NCI-H2171 treated with DMSO at 0.1 percent for 48 hours (cell line): ENCODE measurements at regions not wholly inside any gene's neighbourhood (a gene's known extent, or its start where the extent isn't known, plus 50 kb on each side); places are given as distances from the start of the nearest gene placed in this dataset.
A peak's percentile ranks its signal among the peaks of the same experiment; 100 is the strongest.
"Not testable (repeated sequence)": the region's sequence is repeated elsewhere in the genome, so short reads cannot be mapped to it uniquely, and the experiment has no call there.

Experiments
- DNase-seq: peaks from one replicate; lab custom pipeline; 2025; lab: John Stamatoyannopoulos, UW

GRCh38 chr14:83711046-83711445 is 1818.9 kb upstream of the FLRT2 start:
- no peak for DNase-seq

- DNase-seq = peak; percentile 78
Measured at GRCh38 chr14:83712418-83713129, 1817.4 kb upstream of the FLRT2 start.

- DNase-seq = no peak
Measured at GRCh38 chr14:83713732-83714131, 1816.2 kb upstream of the FLRT2 start.

- DNase-seq = peak; percentile 46
Measured at GRCh38 chr14:83714151-83714550, 1815.8 kb upstream of the FLRT2 start.

DNA sequence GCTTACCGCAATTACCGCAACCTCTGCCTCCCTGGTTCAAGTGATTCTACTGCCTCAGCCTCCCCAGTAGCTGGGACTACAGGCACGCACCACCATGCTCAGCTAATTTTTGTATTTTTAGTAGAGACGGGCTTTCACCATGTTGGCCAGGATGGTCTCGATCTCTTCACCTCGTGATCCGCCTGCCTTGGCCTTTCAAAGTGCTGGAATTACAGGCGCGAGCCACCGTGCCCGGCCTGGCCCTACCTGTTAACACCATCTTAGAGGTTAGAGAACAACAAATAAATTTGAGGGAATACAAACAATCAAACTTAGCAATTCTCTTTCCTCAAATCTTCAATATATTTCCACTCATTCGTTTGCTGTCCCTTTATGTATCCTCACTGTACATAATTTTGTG is 1810.5 kb upstream of the FLRT2 start:
- DNase-seq = not testable (repeated sequence)

DNA sequence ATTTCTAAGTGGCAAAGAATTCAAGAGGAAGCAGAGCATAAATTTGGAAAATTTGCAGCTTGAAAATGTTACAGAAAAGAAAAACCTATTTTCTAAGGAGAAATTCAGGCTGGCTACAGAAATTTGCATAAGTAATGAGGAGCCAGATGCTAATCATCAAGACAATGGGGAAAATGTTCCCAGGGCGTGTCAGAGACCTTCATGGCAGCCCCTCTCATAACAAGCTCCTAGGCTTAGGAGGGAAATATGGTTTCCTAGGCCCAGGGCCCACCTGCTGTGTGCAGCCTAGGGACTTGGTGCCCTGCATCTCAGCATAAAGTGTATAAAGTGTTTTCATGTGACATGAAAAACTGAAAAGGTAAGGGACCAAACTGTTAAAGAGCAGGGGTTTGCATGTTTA is 1796.3 kb upstream of the FLRT2 start:
- DNase-seq = no peak

- no peak for DNase-seq
Measured at GRCh38 chr14:83734431-83734830, 1795.5 kb upstream of the FLRT2 start.

DNA sequence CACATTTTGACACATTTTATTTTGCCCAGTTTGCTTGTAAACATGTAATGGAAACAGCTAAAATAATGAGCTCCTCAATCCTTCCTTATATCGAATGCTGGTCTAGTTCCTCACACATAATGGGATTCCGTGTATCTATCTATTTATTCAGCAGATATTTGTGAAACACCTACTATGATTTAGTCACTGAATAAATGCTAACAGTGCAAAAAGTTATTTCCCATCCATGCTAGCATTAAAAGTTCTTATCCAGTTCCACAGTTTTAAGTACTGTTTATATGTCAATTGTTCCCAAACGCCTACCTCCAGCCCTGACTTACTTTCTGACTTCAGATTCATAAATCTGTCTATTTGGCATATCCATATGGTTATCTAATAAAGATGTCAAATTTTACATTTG is 1788.7 kb upstream of the FLRT2 start:
- DNase-seq = no peak

DNA sequence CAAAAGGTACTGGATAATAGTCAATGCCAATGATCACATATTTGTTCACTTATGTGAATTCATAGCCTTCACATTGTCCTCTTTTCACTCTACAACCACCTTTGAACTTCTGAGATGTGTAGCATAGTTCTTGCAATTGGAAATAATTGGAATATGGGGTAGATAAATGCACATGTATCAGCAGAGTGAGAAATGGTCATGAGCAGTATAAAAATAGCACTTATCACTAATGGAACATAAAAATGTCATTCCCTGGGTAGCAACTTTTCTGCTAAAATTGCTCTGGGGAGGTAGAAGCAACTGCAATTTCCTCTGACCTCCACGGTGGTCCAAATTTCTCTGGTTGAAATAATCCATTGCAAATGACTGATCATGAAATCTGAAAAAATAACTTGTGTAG is 1785.7 kb upstream of the FLRT2 start:
- DNase-seq = no peak

DNA sequence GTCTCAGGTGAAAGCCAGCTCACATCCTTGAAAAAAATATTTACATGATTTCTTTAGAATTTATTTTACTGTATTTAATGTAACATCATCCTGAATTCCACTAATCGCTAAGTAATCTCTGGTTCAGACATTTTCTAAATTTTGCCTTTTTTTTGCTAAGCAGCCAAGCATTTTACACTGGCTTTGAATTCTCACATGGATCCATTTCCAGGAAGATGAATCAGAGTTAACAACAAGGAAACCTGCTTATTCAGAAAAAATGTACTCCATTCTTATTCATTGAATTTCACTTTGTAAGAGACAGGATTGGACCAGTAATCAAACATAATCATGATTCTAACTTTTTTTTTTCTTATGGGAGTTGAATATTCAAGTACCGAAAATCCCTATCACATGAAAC is 1785.1 kb upstream of the FLRT2 start:
- DNase-seq = no peak

DNA sequence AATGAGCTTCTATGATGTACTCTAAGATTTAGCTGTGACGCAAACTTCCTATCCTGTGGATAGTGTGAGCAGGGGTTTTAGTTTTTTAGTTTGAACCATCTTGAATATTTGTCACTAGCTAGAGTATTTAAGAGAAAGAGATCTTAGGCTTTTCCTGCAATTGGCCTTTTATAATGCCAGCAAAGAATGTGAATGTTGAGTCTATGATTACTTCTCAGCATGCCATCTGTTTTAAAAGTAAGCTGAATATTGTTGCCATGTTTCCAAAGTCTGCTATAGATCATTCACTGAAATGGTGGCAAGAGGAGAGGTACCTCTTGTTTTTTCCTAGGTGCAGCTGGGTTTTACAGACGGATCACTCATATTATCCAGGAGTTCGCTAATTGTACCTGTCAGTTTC is 1783.6 kb upstream of the FLRT2 start:
- DNase-seq = peak; percentile 41

DNA sequence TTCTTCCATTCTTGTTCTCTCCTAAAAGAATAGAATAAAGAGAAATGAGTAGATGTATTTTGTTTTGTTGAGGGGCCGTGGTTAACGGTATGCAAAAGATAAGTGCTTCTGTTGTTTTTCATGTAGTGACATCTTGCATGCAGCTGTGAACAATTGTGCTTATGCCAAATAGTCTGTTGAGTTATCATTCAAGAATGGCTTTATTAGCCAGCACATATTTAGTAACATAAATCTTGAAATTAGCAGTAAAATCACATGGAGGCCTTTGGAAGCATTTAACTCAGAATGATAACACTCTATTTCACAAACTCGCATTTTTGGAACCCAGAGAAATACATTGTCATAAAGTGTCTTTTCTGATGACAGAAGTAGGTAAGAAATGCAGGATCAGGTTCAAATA is 1772.0 kb upstream of the FLRT2 start:
- DNase-seq = peak; percentile 28

DNA sequence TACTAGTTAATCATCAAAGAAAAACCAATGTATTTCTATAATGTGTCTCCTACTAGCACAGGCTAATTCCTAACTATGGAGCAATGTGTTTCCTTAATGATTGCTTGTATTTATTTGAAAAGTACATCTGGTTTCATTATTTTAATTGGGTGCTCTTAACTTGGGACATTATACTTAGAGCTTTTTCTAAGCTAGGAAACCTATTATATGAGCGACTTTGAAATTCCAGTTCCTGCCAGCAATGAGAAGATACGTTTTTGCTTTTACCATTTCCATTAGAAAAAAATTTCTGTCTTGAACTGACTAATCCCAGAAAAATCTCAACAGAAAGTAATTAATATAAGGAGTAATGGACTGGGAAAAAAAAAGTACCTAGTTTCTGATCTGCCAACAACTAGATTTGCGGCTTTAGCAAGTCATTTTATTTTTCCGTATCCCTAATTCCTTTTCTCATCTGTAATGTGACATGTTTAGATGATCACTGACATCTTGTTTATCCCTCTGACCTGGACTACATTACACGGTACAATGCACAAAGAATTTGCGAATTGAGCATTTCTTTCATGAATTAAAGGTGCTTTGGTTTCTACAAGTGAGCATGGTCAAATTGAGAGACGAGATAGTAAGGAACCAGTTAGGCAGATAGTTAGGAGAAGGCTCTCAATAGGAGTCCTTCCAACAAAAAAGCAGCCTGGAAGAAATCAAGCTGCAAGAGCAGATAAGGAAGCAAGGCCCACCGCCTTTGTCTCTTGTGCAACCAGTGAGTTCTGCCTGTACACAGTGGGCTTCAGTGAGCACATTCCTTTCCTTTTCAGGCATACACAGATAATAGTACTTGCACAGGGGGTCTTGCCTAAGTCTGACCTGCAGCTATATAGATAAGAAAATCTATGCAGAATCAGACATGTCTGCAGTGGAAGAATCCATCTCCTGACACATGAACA is 1765.0 kb upstream of the FLRT2 start:
- no peak for DNase-seq

- no peak for DNase-seq
Measured at GRCh38 chr14:83777516-83777915, 1752.4 kb upstream of the FLRT2 start.

- no peak for DNase-seq
Measured at GRCh38 chr14:83779266-83779665, 1750.7 kb upstream of the FLRT2 start.

- no peak for DNase-seq
Measured at GRCh38 chr14:83780321-83780720, 1749.6 kb upstream of the FLRT2 start.

- no peak for DNase-seq
Measured at GRCh38 chr14:83798421-83798820, 1731.5 kb upstream of the FLRT2 start.

- DNase-seq = peak; percentile 10
Measured at GRCh38 chr14:83799233-83799632, 1730.7 kb upstream of the FLRT2 start.

DNA sequence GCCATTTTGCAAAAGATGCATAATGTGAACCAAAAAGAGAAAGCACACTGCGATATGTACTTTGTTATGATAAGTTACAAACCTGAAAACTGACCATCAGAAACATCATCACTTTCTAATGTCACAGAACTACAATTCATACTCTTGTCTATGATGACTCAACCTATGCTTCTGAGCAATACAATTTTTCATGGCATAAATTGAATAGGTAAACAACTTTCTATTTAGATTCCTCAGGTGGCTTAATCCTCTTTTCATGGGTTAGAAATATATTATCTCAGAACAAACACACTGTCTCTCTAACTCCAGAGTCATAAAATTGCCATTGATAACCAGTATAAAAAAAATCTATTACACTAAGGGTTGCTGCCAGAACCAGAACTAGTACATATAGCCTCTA is 1715.0 kb upstream of the FLRT2 start:
- no peak for DNase-seq

GRCh38 chr14:83816761-83817160 is 1713.2 kb upstream of the FLRT2 start:
- no peak for DNase-seq

- DNase-seq = no peak
Measured at GRCh38 chr14:83825843-83826242, 1704.1 kb upstream of the FLRT2 start.

DNA sequence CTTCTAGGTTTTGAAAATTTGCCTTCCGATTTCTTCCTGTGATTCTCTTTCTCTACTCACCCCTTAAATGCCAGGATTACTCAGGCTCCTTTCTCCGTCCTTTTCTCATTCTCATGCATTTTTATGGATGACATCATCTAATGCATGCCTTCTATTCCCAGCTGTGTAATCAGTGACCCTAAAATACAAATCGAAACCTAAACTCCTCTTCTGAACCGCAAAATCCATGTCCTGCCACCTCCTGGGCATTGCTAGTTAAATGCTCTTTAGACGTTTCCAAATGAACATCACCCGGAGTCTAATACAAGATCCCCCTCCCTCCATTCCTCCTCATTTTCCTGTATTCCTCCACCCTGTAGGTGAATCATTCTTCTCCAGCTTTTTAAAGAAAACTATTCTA is 1703.1 kb upstream of the FLRT2 start:
- DNase-seq = no peak

GRCh38 chr14:83827383-83827782 is 1702.6 kb upstream of the FLRT2 start:
- DNase-seq = no peak
